Vagina (tissue), 2 donors: ENCODE measurements at regions not wholly inside any gene's neighbourhood (a gene's known extent, or its start where the extent isn't known, plus 50 kb on each side); places are given as distances from the start of the nearest gene placed in this dataset.

Experiments
- CTCF ChIP-seq, 3 experiments: fragments of 450-650 bp in 2 of 3; fragments of 200-600 bp in 1 of 3; sonication (generic) in 1 of 3; IDR thresholded peaks; one replicate each; pipeline ENCODE4 v1.5.1; 2017 to 2019; ENCODE audit warnings: antibody characterized with exemption in 3 of 3, mild to moderate bottlenecking in 2 of 3, moderate library complexity in 2 of 3
- POLR2A ChIP-seq, 2 donors: fragments of 450-650 bp; IDR thresholded peaks; one replicate each; pipeline ENCODE4 v1.6.1; 2017; ENCODE audit warnings: antibody characterized with exemption in 2 of 2, mild to moderate bottlenecking in 2 of 2, moderate library complexity in 2 of 2
- POLR2AphosphoS5 ChIP-seq, 2 donors: sonication (generic); formaldehyde crosslinking; IDR thresholded peaks; one replicate each; pipeline ENCODE4 v1.9.0; 2017; ENCODE audit warnings: antibody characterized with exemption in 2 of 2, mild to moderate bottlenecking in 2 of 2, low read depth in 1 of 2; ENCODE audit not compliant: insufficient read depth in 1 of 2

- TF ChIP-seq POLR2A (IDR thresholded peaks at IDR 0.05) (no peak), CTCF (IDR thresholded peaks at IDR 0.05) (no peak), POLR2AphosphoS5 (IDR thresholded peaks at IDR 0.05; ENCODE audit: insufficient read depth in 1 of 2, low read depth in 1 of 2) (no peak)
Measured at GRCh38 chr10:23872290-23872689, 336.6 kb upstream of the KIAA1217 start.
